HG02885 (cell line): ENCODE measurements at regions not wholly inside any gene's neighbourhood (a gene's known extent, or its start where the extent isn't known, plus 50 kb on each side); places are given as distances from the start of the nearest gene placed in this dataset.

ENCODE experiments used
- ATAC-seq: cut with Tn5 transposase; IDR thresholded peaks from one replicate; pipeline ENCODE4 v1.9.1; 2021; ENCODE audit warnings: mild to moderate bottlenecking; ENCODE audit not compliant: unreplicated experiment, poor library complexity

- ATAC-seq: no peak
Observed at GRCh38 chr1:88070956-88071355, 613.1 kb upstream of the PKN2 start.

DNA sequence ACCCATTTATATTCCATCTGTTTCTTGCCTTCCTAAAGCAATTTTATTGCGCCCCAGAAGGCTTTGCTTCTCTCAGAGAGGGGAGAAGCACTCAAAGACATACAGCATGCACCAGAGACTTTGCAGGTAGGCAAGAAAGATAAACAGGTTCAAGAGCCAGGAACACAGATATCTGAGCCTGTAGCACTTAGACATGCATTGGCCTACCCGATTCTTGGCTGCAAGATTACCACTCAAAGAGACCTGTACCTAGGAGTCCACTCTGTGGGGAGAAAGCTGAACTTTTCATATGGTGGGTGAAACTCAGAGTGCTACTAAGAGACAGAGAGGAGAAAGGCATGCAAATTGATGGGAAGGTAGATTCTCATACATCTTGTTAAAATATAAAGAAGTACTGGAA, 609.4 kb upstream of the PKN2 start:
- ATAC-seq: no peak

DNA sequence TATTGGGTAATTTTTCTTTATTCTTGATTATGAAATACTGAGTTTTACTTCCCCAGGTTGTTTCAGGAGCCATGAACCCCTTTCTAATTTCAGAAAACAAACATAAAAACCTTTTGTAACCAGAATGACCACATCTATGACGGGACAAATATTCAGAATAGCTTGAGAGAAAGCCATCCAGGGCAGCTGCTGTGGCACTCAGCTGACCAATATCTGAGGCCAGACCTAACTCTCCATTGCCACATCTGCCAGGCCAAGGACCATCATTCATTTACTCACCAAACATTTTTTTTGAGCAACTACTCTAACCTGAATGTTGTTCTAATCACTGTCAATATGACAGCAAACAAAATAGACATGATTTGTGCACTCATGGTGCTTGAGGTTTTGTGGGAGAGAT, 608.3 kb upstream of the PKN2 start:
- ATAC-seq: no peak

DNA sequence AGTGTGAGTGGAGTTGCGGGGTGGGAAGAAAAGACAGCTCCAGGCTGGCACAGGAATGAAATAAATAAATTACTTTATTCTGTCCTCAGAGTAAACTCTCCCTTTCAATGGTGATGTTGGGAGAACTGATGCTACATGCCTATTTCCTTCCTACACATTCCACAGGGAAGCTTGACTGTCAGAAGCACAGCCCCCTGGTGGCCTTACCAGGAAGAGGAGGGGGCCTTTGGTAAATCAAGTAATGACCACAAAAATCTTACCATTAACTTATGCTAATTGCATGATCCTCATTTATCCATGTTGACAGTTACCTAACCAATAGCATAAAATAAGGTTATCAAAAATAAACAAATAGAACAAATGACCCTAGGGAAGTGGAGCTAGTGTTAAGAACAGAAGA, 605.0 kb upstream of the PKN2 start:
- ATAC-seq: no peak

GRCh38 chr1:88080875-88081274, 603.2 kb upstream of the PKN2 start:
- no peak for ATAC-seq

- ATAC-seq: no peak
Observed at GRCh38 chr1:88088481-88088880, 595.6 kb upstream of the PKN2 start.

DNA sequence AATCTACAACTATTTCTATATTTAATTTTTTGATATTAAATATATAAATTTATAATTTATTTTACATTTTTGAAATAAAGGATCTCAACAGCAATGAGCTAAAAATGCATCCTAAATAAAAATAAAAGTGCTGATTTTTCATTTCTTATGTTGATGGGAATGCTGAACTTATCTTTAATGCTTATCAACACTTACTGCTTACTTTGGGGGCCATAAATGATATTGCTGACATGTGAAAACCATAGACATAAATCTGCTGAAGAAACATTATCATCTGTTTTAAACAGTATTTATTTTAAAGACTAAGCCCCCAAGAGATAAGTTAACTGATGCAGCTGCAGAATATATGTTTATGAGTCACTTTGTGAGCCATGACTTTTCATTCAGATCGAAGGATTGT, 594.1 kb upstream of the PKN2 start:
- no peak for ATAC-seq

DNA sequence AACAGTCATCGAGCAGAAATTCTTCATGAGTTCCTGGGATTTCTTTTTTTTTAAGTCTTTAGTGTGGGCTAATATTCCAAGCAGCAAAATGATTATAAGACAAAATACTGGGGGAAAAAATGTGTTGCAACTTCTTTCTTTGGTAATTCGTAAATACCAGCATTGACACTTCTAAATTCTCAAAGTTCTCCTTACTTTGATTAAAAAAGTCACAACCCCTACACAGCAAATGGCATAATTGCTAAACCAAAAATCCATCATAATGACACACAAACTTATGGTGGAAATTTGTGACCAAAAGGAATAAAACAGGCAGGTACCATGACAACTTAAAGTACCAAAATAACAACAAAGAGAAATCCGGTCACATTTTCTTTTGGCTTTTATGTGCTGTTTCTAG, 585.2 kb upstream of the PKN2 start:
- ATAC-seq: no peak

GRCh38 chr1:88101041-88101440, 583.0 kb upstream of the PKN2 start:
- ATAC-seq: no peak

DNA sequence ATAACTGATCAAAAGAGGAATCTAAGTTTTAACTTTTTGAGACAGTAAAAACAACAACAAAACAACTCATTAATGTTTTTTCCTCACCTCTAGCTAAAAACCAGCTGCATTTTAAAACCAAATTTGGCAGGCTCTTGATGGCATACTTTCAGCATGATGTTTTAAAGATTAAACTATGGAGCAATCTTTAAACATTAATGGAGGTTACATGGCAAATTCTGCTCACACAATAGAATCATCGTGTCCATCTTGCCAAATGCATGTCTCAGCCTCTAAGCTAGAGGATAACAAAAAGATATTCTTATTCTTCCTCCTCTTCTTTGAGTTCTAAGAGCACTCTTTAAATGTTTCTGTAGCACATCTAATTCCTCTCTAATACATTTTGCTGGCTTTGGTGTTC, 579.8 kb upstream of the PKN2 start:
- no peak for ATAC-seq

GRCh38 chr1:88104886-88105285, 579.2 kb upstream of the PKN2 start:
- ATAC-seq: no peak

DNA sequence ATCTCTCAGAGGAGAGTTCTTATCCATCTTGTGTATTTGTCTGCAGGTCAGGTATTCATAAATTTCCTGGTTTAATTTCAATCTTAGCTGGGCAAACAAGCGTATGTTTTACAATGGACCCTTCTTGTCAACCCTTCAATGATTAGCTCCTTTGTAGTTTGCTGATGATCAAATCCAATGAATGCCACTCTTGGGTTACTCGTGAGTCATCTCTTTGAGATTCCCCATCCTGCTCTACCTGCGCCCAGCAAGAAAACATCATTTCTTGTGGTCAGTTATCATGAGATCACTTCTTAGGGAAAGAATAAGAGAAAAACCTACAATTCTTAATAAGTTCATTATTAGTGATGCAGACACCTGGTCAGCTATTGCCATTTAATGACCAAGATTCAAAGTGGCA, 572.3 kb upstream of the PKN2 start:
- ATAC-seq: no peak

DNA sequence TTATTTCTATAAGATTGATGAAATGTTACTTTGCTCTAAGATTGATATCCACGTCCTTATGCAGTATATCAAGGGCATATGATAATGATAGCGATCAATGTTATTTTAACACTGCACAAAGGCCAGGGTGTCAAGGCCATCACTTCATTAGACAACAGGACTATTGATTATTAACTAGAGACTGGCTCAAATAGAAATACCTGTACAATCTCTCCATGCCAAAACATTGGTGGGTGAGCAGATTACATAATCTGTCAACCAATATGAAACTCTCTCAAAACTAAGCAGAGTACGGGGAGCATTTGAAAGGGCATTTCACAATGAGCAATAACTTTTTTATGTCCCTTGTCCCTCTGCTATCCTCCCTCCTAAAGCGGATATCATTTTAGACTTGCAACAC, 566.5 kb upstream of the PKN2 start:
- ATAC-seq: no peak

- no peak for ATAC-seq
Observed at GRCh38 chr1:88118176-88118845, 565.8 kb upstream of the PKN2 start.

DNA sequence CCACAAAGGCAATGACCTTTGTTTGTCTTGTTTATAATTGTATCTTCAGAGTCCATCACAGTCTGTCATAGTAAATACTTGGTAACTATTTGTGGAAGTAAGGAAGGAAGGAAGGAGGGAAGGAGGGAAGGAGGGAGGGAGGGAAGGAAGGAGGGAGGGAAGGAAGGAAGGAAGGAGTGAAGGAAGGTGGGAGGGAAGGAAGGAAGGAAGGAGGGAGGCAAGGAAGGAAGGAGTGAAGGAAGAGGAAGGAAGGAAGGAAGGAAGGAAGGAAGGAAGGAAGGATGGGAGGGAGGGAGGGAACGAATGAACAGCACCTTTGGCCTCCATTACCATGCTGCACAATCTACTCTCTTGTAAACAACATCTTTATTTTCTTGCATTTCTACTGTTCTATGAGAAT, 559.5 kb upstream of the PKN2 start:
- ATAC-seq: no peak

GRCh38 chr1:88126467-88126866, 557.6 kb upstream of the PKN2 start:
- no peak for ATAC-seq

DNA sequence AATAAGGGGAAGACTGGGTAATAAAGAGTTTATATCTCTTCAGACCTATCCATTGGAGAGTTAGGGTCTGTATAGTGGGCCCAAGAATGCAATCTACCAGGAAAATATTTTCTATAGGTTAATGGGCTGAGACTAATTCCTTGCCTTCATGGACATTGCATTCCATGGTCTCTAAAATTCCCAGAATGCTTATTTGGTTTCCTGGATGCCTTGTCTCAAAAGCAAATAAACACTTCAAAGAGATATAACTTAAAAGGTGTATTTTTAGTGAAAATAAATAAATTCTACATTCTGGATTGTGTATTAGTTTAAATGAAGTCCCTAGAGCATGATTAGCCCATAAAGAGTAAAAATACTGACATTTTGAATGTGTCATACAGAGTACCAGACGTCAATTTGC, 550.1 kb upstream of the PKN2 start:
- ATAC-seq: no peak

DNA sequence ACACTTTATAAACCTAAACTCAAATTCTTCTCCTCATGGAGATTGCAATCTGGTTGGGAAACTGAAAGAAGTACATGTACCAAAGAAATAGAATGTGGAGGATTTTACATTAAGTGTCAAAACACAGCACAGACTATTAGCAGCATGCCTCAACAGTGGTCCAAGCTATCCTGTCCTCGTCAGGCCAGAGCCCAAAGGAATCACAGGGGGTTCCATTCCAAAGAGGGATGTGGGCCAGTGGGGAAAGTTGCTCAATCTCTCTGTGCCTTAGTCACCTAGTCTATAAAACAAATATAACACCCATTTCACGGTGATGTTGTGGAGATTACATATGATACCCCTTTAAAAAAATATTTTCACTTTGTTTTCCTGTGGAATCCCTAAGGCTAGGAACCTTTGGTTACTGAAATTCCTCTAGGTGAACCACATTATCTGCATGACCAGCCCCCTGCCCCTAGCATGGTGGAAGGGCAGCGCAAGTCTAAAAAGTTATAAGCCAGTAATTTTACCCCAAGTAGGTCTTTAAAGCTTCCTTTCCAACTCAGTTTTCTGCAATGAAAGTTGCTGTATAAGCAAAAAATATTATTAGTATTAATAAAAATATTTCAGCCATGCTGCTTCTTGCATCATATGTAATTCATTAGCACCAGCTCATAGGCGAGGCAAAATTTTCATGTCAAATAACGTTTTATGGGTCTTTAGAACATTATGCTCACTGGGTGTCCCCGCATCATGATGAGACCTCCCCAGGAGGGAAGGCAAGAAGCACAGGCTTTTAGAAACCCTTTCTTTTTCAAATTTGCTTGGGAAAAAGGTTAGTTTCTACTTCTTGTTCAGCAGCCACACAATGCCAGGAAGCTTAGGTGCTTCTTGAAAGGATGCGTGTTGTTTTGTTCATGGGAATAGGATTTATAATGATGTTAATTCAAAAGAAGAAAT, 548.8 kb upstream of the PKN2 start:
- ATAC-seq: no peak

- ATAC-seq: no peak
Observed at GRCh38 chr1:88139633-88140032, 544.4 kb upstream of the PKN2 start.

GRCh38 chr1:88140325-88140724, 543.7 kb upstream of the PKN2 start:
- ATAC-seq: no peak

DNA sequence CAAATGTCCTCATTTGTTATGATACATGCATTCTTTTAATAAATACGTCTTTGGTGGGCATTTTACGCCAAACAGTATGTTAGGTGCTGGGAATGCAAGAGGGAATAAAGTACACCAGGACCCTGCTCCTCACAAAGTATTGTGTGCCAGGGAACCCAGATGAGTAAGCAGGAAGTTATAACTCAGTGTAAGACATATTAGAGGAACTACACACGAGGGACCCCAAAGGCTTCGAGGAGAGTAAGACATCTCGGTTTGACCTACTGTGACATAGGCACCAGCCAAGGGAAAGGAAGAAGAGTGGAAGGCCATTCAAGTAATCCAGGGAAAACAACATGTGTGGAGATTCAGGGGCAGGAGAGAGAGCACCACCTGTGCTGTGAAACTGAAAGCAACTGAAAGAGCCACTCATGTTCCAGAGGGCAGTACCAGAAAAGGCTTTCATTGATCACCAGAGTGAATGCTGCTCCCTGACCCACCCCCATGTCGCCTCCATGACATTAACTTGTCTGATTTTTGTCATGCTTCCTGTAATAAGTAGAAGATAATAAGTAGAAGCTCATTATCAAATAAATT, 542.5 kb upstream of the PKN2 start:
- peak; percentile 50 for ATAC-seq
